Lower lobe of right lung (tissue), 2 donors: ENCODE measurements at regions not wholly inside any gene's neighbourhood (a gene's known extent, or its start where the extent isn't known, plus 50 kb on each side); places are given as distances from the start of the nearest gene placed in this dataset.
A peak's percentile ranks its signal among the peaks of the same experiment; 100 is the strongest.
"Not testable (repeated sequence)": the region's sequence is repeated elsewhere in the genome, so short reads cannot be mapped to it uniquely, and the experiment has no call there.

Experiments used
- ATAC-seq, 2 donors: fragments of 200-7000 bp; cut with Tn5 transposase; one replicate each; pipeline ENCODE4 v1.9.1; 2020 to 2022; ENCODE audit warnings: mild to moderate bottlenecking in 2 of 2, moderate library complexity in 2 of 2
- DNase-seq: peaks from one replicate; pipeline ENCODE4 v3.0.0-alpha.2; 2020
- H3K27ac ChIP-seq: fragments of 200-600 bp; one replicate; pipeline ENCODE4 v1.8.0; 2022
- H3K27me3 ChIP-seq: fragments of 200-600 bp; one replicate; pipeline ENCODE4 v1.8.0; 2022; ENCODE audit warnings: low read depth
- H3K36me3 ChIP-seq: fragments of 200-600 bp; one replicate; pipeline ENCODE4 v1.8.0; 2022; ENCODE audit warnings: mild to moderate bottlenecking
- H3K4me1 ChIP-seq: fragments of 200-600 bp; one replicate; pipeline ENCODE4 v1.8.0; 2022
- H3K4me3 ChIP-seq: fragments of 200-600 bp; one replicate; pipeline ENCODE4 v1.8.0; 2022; ENCODE audit warnings: mild to moderate bottlenecking
- H3K9me3 ChIP-seq: fragments of 200-600 bp; one replicate; pipeline ENCODE4 v1.8.0; 2022
- CTCF ChIP-seq: fragments of 200-600 bp; IDR thresholded peaks from one replicate; pipeline ENCODE4 v1.8.0; 2022; ENCODE audit warnings: antibody characterized with exemption, mild to moderate bottlenecking
- intact Hi-C: fragments of 100-400 bp; cut with DNase I; formaldehyde crosslinking; loops from one replicate; pipeline ENCODE4 v1.11.0; 2022
- donor health status: DM: no; HTN: yes; CAD: no; lungs with severe emphysema.

- H3K4me3 ChIP-seq, H3K27ac ChIP-seq, DNase-seq, intact Hi-C loops, H3K9me3 ChIP-seq, ATAC-seq, H3K36me3 ChIP-seq, H3K27me3 ChIP-seq, H3K4me1 ChIP-seq: not testable (repeated sequence)
Measured at GRCh38 chr6:3672339-3672738, 79.2 kb downstream of the PXDC1 start.

GRCh38 chr6:3671382-3671781, 80.1 kb downstream of the PXDC1 start:
- no peak overlapping the region for H3K4me3 ChIP-seq

GRCh38 chr6:3670356-3670755, 81.2 kb downstream of the PXDC1 start:
- H3K36me3 ChIP-seq: no peaks in the 10 kb centered on the region

More at GRCh38 chr6:3671382-3671781, 80.1 kb downstream of the PXDC1 start:
- Histone ChIP-seq H3K4me1 (no peaks in the 10 kb centered on the region), H3K36me3 (no peaks in the 10 kb centered on the region), H3K9me3 (peaks cover 6% of the 10 kb centered on the region), H3K27ac (no peak overlapping the region), H3K27me3 (no peaks in the 10 kb centered on the region)
- intact Hi-C loops: no loop called here
- no peak for TF ChIP-seq CTCF
- no peak for DNase-seq
- ATAC-seq: no peak

DNA sequence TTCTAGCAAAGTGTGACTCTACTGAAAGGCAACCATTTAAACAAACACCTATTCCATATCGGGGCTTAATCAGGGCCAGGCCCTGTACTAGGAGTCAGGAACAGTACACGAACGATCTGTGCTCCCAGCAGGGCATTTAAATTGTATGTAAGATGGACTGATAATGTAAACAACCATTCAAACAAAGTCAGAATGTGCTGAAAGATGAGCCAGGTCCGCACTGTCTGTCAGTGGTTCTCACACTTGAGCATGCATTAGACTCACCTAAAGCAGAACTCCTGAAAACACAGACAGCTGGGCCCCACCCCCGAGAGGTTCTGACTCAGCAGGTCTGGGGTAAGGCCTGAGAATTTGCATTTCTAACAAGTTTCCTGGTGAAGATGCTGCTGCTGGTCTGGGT, 81.6 kb downstream of the PXDC1 start:
- DNase-seq (no peak), ATAC-seq (no peak)
- Histone ChIP-seq H3K9me3 (peaks cover 6% of the 10 kb centered on the region), H3K36me3 (no peaks in the 10 kb centered on the region), H3K4me1 (peaks cover 4% of the 10 kb centered on the region), H3K27ac (no peak overlapping the region), H3K27me3 (no peaks in the 10 kb centered on the region), H3K4me3 (no peak overlapping the region)
- no peak for TF ChIP-seq CTCF
- intact Hi-C loops: no loop called here

More at GRCh38 chr6:3670356-3670755, 81.2 kb downstream of the PXDC1 start:
- TF ChIP-seq CTCF: no peak
- Histone ChIP-seq H3K4me3 (no peak overlapping the region), H3K27ac (no peak overlapping the region), H3K4me1 (no peaks in the 10 kb centered on the region), H3K27me3 (no peaks in the 10 kb centered on the region), H3K9me3 (peaks cover 6% of the 10 kb centered on the region)
- DNase-seq: no peak
- intact Hi-C loops: no loop called here
- no peak for ATAC-seq

DNA sequence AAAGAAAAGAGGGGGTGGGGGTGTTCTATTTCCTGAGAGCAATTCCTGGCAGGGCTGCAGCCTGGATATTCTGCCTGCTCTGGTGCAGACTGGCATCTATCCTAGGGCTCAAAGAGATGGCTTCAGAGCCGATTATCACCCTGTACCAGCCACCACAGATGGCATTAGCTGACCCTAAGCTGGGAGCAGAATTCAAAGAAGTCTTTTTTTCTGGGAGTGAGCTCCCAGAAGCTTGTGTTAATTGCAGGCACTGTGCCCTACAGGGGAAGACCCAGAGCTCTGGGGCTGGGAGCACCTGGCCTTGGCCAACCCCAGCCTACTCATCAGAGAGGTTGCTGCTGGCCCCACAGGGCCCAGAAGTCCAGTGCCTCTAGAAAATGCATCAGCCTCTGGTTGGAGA, 85.9 kb downstream of the PXDC1 start:
- H3K4me1 ChIP-seq: peaks cover 7% of the 10 kb centered on the region
- no peak for DNase-seq
- no peaks in the 10 kb centered on the region for H3K36me3 ChIP-seq
- no peak overlapping the region for H3K4me3 ChIP-seq
- no peak for ATAC-seq
- intact Hi-C loops: no loop called here
- no peak for TF ChIP-seq CTCF
- H3K27me3 ChIP-seq: no peaks in the 10 kb centered on the region
- H3K9me3 ChIP-seq: peaks cover 6% of the 10 kb centered on the region
- H3K27ac ChIP-seq: no peak overlapping the region

DNA sequence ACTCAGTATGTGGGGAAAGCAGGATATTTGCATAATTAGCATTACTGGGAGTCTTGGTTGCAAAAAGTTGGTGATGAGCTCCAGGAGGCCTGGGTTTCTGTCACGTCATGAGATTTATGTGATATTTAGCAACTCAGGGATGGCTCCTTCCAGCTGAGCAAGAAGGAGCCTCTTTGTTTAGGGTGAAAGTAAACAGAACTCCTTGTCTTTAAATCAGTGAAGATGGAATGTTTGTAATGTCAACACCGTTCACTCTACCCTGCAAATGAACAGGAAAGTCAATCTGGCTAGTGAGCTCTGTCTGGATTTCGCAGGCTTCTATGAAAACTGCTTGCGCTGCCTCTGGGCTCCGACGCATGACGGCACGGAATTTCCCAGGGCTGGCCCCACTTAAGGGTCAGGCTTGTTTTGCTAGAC, 86.9 kb downstream of the PXDC1 start:
- Histone ChIP-seq H3K36me3 (no peaks in the 10 kb centered on the region), H3K27ac (no peak overlapping the region), H3K4me3 (no peak overlapping the region), H3K4me1 (peaks cover 7% of the 10 kb centered on the region), H3K9me3 (peaks cover 3% of the 10 kb centered on the region), H3K27me3 (no peaks in the 10 kb centered on the region)
- intact Hi-C loops: no loop called here
- DNase-seq: no peak
- no peak for TF ChIP-seq CTCF
- ATAC-seq: peak in 1 of 2 donors; percentile 53
